GM12801 (cell line): ENCODE measurements at regions not wholly inside any gene's neighbourhood (a gene's known extent, or its start where the extent isn't known, plus 50 kb on each side); places are given as distances from the start of the nearest gene placed in this dataset.

Experiments
- CTCF ChIP-seq: IDR thresholded peaks from one replicate; pipeline ENCODE4 v1.5.1; 2011; ENCODE audit warnings: control low read depth; ENCODE audit not compliant: insufficient read length; ENCODE audit errors: extremely low read depth

- TF ChIP-seq CTCF = no peak
Measured at GRCh38 chr2:79355569-79355968, 157.3 kb upstream of the CTNNA2 start.

- no peak for TF ChIP-seq CTCF
Measured at GRCh38 chr2:79327460-79327859, 167.9 kb upstream of the REG3A start.

GRCh38 chr2:79320871-79321270 lies 161.3 kb upstream of the REG3A start:
- TF ChIP-seq CTCF = no peak

GRCh38 chr2:79294994-79295393 lies 135.4 kb upstream of the REG3A start:
- no peak for TF ChIP-seq CTCF

- no peak for TF ChIP-seq CTCF
Measured at GRCh38 chr2:79292958-79293315, 133.4 kb upstream of the REG3A start.

GRCh38 chr2:79292239-79292957 lies 132.8 kb upstream of the REG3A start:
- no peak for TF ChIP-seq CTCF

GRCh38 chr2:79275863-79276262 lies 116.3 kb upstream of the REG3A start:
- no peak for TF ChIP-seq CTCF
